Endothelial cell of umbilical vein (primary cell): ENCODE measurements at regions not wholly inside any gene's neighbourhood (a gene's known extent, or its start where the extent isn't known, plus 50 kb on each side); places are given as distances from the start of the nearest gene placed in this dataset.

ENCODE experiments used
- BruUV-seq: library from RNA; stranded (reverse); fragments of 400-500 nt; replicated peaks from 2 replicates; lab custom pipeline; 2021; lab: Mats Ljungman, UMichigan
- CTCF ChIA-PET: fragments of 300-600, 350-600 bp; sonication (Branson Sonifier 250); formaldehyde crosslinking; loops from one replicate; lab custom pipeline; 2021; ENCODE audit warnings: antibody characterized with exemption, inconsistent platforms; lab: Charles Lee
- POLR2A ChIA-PET: fragments of 300-600, 350-600 bp; sonication (Branson Sonifier 250); formaldehyde crosslinking; loops from one replicate; lab custom pipeline; 2021; ENCODE audit warnings: antibody characterized with exemption, inconsistent platforms; lab: Charles Lee
- DNase-seq: peaks from one replicate; pipeline ENCODE4 v3.0.0-alpha.2; 2011; ENCODE audit warnings: low read depth, low spot score
- FAIRE-seq: peaks from 2 replicates; lab custom pipeline; 2011; peaks lifted over from hg19 to GRCh38; lab: Jason Lieb, UNC
- H2AFZ ChIP-seq: 2 replicates; pipeline ENCODE4 v1.6.0; 2012; ENCODE audit warnings: low read depth, low read length, control low read depth, inconsistent platforms
- H3K27ac ChIP-seq: 2 replicates; pipeline ENCODE4 v1.5.1; 2011; ENCODE audit warnings: low read depth, mild to moderate bottlenecking, control low read depth, low read length, moderate library complexity; ENCODE audit not compliant: insufficient read depth
- H3K27me3 ChIP-seq, 2 experiments: 2 replicates each; pipeline versions ENCODE4 v1.6.0 to v1.6.1; 2011; ENCODE audit warnings: low read length in 2 of 2, mixed read lengths in 1 of 2; ENCODE audit not compliant: control insufficient read depth in 2 of 2, insufficient read depth in 2 of 2
- H3K36me3 ChIP-seq, 2 experiments: 2 replicates in 1 of 2; 3 replicates in 1 of 2; pipeline ENCODE4 v1.5.1; 2011; ENCODE audit warnings: low read length in 2 of 2, mild to moderate bottlenecking in 1 of 2, moderate library complexity in 1 of 2; ENCODE audit not compliant: control insufficient read depth in 2 of 2, insufficient read depth in 2 of 2; ENCODE audit errors: extremely low read depth in 1 of 2
- H3K4me1 ChIP-seq: 3 replicates; pipeline ENCODE4 v1.5.1; 2011; ENCODE audit warnings: mild to moderate bottlenecking, low read length; ENCODE audit not compliant: control insufficient read depth, insufficient read depth; ENCODE audit errors: extremely low read depth
- H3K4me2 ChIP-seq: 2 replicates; pipeline ENCODE4 v1.6.1; 2011; ENCODE audit warnings: low read length, control low read depth, mixed read lengths; ENCODE audit not compliant: insufficient read depth
- H3K4me3 ChIP-seq, 3 experiments: fragments of 200-600 bp in 1 of 3; sonication (generic), shearing (Covaris generic) in 1 of 3; replicated peaks in 1 of 3; 2 replicates each; pipeline ENCODE4 v1.5.1; 2011 to 2016; ENCODE audit warnings: control low read depth in 3 of 3, low read length in 3 of 3, mild to moderate bottlenecking in 2 of 3, inconsistent platforms in 1 of 3, low read depth in 1 of 3, moderate library complexity in 1 of 3; ENCODE audit not compliant: insufficient read depth in 1 of 3
- H3K79me2 ChIP-seq: 2 replicates; pipeline ENCODE4 v1.6.0; 2012; ENCODE audit warnings: low read length, inconsistent platforms; ENCODE audit not compliant: control insufficient read depth, insufficient read depth
- H3K9ac ChIP-seq: replicated peaks from 2 replicates; pipeline ENCODE3; 2011; ENCODE audit warnings: low read length, control low read depth; ENCODE audit not compliant: insufficient read depth; ENCODE audit errors: extremely low read depth
- H3K9me1 ChIP-seq: replicated peaks from 3 replicates; pipeline ENCODE4 v1.6.0; 2011; ENCODE audit warnings: mild to moderate bottlenecking, low read length; ENCODE audit not compliant: control insufficient read depth, insufficient read depth; ENCODE audit errors: extremely low read depth
- H3K9me3 ChIP-seq: replicated peaks from 2 replicates; pipeline ENCODE4 v1.5.1; 2012; ENCODE audit warnings: low read length, inconsistent platforms; ENCODE audit not compliant: control insufficient read depth, insufficient read depth
- H4K20me1 ChIP-seq: replicated peaks from 2 replicates; pipeline ENCODE3; 2011; ENCODE audit warnings: mild to moderate bottlenecking, low read length; ENCODE audit not compliant: control insufficient read depth, insufficient read depth; ENCODE audit errors: extremely low read depth
- EZH2 ChIP-seq: IDR thresholded peaks from 2 replicates; pipeline ENCODE4 v1.6.1; 2012; ENCODE audit warnings: borderline replicate concordance, low read depth, mild to moderate bottlenecking, moderate library complexity, low read length, inconsistent platforms; ENCODE audit not compliant: severe bottlenecking
- FOS ChIP-seq: IDR thresholded peaks from 2 replicates; pipeline ENCODE4 v1.6.1; 2011; ENCODE audit warnings: mild to moderate bottlenecking, low read length, moderate library complexity, borderline replicate concordance; ENCODE audit not compliant: insufficient read depth
- GATA2 ChIP-seq: IDR thresholded peaks from 2 replicates; pipeline ENCODE4 v1.7.0; 2011; ENCODE audit warnings: low read depth, mild to moderate bottlenecking, moderate library complexity, mixed read lengths, low read length; ENCODE audit not compliant: insufficient read length, insufficient read depth
- JUN ChIP-seq: IDR thresholded peaks from 2 replicates; pipeline ENCODE4 v1.6.1; 2011; ENCODE audit warnings: borderline replicate concordance, low read depth; ENCODE audit not compliant: insufficient read length, insufficient read depth
- MAX ChIP-seq: IDR thresholded peaks from 2 replicates; pipeline ENCODE4 v1.6.1; 2011; ENCODE audit not compliant: insufficient read depth, insufficient read length
- MYC ChIP-seq: IDR thresholded peaks from one replicate; pipeline ENCODE4 v1.6.1; 2011; ENCODE audit warnings: mild to moderate bottlenecking, low read depth, low read length
- POLR2A ChIP-seq: IDR thresholded peaks from 2 replicates; pipeline ENCODE4 v1.6.1; 2012; ENCODE audit warnings: low read depth, mild to moderate bottlenecking, control low read depth, low read length
- POLR2AphosphoS5 ChIP-seq: IDR thresholded peaks from 2 replicates; pipeline ENCODE4 v1.6.1; 2012; ENCODE audit warnings: low read depth, mild to moderate bottlenecking, control low read depth, low read length, moderate library complexity; ENCODE audit not compliant: insufficient read depth
- dilution Hi-C: fragments of 300-500 bp; cut with MboI; formaldehyde crosslinking; loops from one replicate; pipeline ENCODE4 v1.15.0; 2019; ENCODE audit warnings: low sequenced_read_pairs; ENCODE audit not compliant: extremely low pct_ligation_motif_present
- intact Hi-C: fragments of 100-400 bp; cut with micrococcal nuclease; formaldehyde crosslinking; loops from one replicate; pipeline ENCODE4 v1.10.0; 2022
- TF ChIP-seq, protein P1 (sequence below), 2 donors: IDR thresholded peaks; 1 replicate in 1 of 2; 2 replicates in 1 of 2; pipeline ENCODE4 v1.5.1; 2011; ENCODE audit warnings: low read length in 2 of 2, mild to moderate bottlenecking in 2 of 2, moderate library complexity in 2 of 2, control low read depth in 1 of 2, inconsistent platforms in 1 of 2, low read depth in 1 of 2; ENCODE audit not compliant: insufficient read depth in 1 of 2; ENCODE audit errors: extremely low read depth in 1 of 2

DNA sequence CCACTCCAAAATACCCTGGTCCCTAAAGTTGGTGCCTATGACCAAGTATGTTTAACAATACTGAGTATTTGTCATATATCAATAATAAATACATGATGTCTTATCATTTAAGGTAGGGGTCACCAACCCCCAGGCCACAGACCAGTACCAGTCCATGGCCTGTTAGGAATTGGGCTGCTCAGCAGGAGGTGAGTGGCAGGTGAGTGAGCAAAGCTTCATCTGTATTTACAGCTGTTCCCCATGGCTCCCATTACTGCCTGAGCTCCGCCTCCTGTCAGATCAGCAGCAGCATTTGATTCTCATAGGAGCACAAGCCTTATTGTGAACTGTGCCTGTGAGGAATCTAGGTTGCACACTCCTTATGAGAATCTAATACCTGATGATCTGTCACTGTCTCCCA lies 126.2 kb downstream of the HNRNPD start:
- FAIRE-seq = no peak
- CTCF ChIA-PET = no interaction called here

More for the DNA sequence above, 126.2 kb downstream of the HNRNPD start:
- no peaks in the 10 kb centered on the region for H3K9me3 ChIP-seq
- dilution Hi-C loops = no loop called here
- H2AFZ ChIP-seq = no peak overlapping the region
- no TSS peak for BruUV-seq
- no peak for DNase-seq
- TF ChIP-seq FOS (no peak), MAX (no peak), MYC (no peak), GATA2 (no peak), POLR2AphosphoS5 (no peak), JUN (no peak), POLR2A (no peak), EZH2 (no peak)
- TF ChIP-seq, protein P1, sequence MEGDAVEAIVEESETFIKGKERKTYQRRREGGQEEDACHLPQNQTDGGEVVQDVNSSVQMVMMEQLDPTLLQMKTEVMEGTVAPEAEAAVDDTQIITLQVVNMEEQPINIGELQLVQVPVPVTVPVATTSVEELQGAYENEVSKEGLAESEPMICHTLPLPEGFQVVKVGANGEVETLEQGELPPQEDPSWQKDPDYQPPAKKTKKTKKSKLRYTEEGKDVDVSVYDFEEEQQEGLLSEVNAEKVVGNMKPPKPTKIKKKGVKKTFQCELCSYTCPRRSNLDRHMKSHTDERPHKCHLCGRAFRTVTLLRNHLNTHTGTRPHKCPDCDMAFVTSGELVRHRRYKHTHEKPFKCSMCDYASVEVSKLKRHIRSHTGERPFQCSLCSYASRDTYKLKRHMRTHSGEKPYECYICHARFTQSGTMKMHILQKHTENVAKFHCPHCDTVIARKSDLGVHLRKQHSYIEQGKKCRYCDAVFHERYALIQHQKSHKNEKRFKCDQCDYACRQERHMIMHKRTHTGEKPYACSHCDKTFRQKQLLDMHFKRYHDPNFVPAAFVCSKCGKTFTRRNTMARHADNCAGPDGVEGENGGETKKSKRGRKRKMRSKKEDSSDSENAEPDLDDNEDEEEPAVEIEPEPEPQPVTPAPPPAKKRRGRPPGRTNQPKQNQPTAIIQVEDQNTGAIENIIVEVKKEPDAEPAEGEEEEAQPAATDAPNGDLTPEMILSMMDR (IDR thresholded peaks at IDR 0.05; ENCODE audit: extremely low read depth in 1 of 2, insufficient read depth in 1 of 2, low read depth in 1 of 2, low read length in 2 of 2) = no peak
- POLR2A ChIA-PET = no interaction called here
- intact Hi-C loops = no loop called here
- no peak overlapping the region for H3K4me2 ChIP-seq
- no peaks in the 10 kb centered on the region for H3K27me3 ChIP-seq
- H3K79me2 ChIP-seq = no peaks in the 10 kb centered on the region
- H4K20me1 ChIP-seq = no peaks in the 10 kb centered on the region
- H3K9me1 ChIP-seq = no peaks in the 10 kb centered on the region
- no peak overlapping the region for H3K4me3 ChIP-seq
- no peak overlapping the region for H3K27ac ChIP-seq
- no peaks in the 10 kb centered on the region for H3K4me1 ChIP-seq
- no peaks in the 10 kb centered on the region for H3K36me3 ChIP-seq
- no peak overlapping the region for H3K9ac ChIP-seq
